Progenitor cell of endocrine pancreas (in vitro differentiated cells): ENCODE measurements at regions not wholly inside any gene's neighbourhood (a gene's known extent, or its start where the extent isn't known, plus 50 kb on each side); places are given as distances from the start of the nearest gene placed in this dataset.

Experiments used
- DNase-seq: peaks from one replicate; pipeline ENCODE4 v3.0.0; 2021; ENCODE audit warnings: low spot score; ENCODE audit not compliant: unreplicated experiment
- H3K27ac Mint-ChIP-seq: 2 replicates; pipeline ENCODE4 v1.8.0; 2021; ENCODE audit warnings: mild to moderate bottlenecking, moderate library complexity, mixed read lengths
- H3K27me3 Mint-ChIP-seq: 2 replicates; pipeline ENCODE4 v1.8.0; 2021; ENCODE audit warnings: mixed read lengths
- H3K36me3 Mint-ChIP-seq: 2 replicates; pipeline ENCODE4 v1.8.0; 2022; ENCODE audit warnings: mixed read lengths; ENCODE audit not compliant: insufficient read depth
- H3K4me1 Mint-ChIP-seq: 2 replicates; pipeline ENCODE4 v1.8.0; 2021; ENCODE audit warnings: low read depth, mixed read lengths
- H3K4me3 Mint-ChIP-seq: 2 replicates; pipeline ENCODE4 v1.8.0; 2021; ENCODE audit warnings: low read depth, mild to moderate bottlenecking, moderate library complexity, mixed read lengths
- H3K9me3 Mint-ChIP-seq: 2 replicates; pipeline ENCODE4 v1.8.0; 2021; ENCODE audit warnings: low read depth, mixed read lengths
- TF ChIP-seq, protein P1 (sequence below): fragments of 200-600 bp; sonication (generic); IDR thresholded peaks from one replicate; pipeline ENCODE4 v1.5.0; 2021; ENCODE audit warnings: antibody characterized with exemption, mild to moderate bottlenecking; ENCODE audit not compliant: unreplicated experiment

DNA sequence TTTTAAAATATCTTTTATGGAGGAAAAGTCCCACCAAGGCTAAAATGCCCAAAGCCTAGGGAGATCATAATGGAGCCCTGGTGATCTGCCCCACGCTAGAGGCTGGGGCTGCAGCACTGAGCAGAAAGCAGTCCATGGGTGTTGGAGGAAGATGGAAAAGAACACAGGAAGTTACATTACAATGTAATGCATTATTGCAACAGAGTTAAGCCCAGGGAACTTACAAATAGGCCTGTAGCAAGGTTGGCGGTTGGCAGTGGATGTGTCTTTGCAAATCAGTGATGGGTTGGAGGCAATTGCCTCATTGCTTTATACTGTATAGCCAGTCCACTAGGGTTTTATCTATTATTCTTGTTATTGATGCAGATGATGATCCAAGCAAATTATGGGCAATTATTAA is 399.9 kb downstream of the NDFIP2 start:
- Mint-ChIP-seq H3K36me3 (peaks cover 2% of the 10 kb centered on the region), H3K4me3 (no peak overlapping the region), H3K9me3 (peaks cover 6% of the 10 kb centered on the region), H3K27ac (no peak overlapping the region), H3K27me3 (no peaks in the 10 kb centered on the region), H3K4me1 (peaks cover 8% of the 10 kb centered on the region)
- TF ChIP-seq, protein P1, sequence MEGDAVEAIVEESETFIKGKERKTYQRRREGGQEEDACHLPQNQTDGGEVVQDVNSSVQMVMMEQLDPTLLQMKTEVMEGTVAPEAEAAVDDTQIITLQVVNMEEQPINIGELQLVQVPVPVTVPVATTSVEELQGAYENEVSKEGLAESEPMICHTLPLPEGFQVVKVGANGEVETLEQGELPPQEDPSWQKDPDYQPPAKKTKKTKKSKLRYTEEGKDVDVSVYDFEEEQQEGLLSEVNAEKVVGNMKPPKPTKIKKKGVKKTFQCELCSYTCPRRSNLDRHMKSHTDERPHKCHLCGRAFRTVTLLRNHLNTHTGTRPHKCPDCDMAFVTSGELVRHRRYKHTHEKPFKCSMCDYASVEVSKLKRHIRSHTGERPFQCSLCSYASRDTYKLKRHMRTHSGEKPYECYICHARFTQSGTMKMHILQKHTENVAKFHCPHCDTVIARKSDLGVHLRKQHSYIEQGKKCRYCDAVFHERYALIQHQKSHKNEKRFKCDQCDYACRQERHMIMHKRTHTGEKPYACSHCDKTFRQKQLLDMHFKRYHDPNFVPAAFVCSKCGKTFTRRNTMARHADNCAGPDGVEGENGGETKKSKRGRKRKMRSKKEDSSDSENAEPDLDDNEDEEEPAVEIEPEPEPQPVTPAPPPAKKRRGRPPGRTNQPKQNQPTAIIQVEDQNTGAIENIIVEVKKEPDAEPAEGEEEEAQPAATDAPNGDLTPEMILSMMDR, result no peak
- no peak for DNase-seq

DNA sequence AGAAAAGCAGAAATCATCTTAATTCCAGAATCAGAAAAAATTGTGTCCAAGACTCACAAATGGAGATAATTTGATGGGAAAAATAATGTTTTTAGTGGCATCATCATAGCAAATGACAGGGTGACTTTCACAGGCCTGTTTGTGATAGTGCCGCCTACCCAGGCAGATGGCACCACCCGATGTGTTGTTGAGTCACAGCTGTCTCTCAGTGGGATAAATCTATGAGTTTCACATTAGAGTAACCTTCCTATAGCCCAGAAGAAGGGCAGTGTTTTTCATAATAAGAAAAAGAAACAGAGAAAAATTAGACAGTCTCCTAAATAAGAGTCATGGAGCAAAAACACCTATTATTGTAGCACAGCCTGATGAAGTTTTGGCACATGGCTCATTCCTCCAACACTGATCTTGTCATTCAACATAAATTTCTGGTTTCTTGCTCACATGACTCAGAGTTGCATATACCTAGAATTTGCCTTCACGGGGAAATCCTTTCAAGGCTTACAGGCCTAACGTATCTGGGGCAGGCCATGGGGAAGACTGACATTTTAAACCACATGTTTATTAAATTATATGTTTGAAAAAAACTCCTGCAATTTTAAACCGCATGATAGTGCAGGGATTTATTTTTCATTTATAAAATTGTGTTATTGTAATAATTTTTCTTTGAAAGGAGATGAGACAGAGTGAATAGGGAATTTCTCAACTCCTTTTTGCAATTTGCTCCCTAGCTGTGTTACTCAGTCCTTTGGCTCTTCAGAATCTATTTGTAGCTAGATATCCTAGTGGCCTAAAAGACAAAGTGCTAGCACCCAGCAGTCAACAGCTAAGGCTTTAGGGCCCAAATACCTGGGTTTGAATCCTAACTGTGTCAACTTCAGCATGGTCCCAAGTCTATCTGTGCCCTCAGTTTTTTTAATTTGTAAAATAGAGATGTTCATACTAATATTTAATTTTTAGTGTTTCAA is 393.7 kb downstream of the NDFIP2 start:
- Mint-ChIP-seq H3K27me3 (no peaks in the 10 kb centered on the region), H3K4me1 (peaks cover 24% of the 10 kb centered on the region)
- no peak for DNase-seq

DNA sequence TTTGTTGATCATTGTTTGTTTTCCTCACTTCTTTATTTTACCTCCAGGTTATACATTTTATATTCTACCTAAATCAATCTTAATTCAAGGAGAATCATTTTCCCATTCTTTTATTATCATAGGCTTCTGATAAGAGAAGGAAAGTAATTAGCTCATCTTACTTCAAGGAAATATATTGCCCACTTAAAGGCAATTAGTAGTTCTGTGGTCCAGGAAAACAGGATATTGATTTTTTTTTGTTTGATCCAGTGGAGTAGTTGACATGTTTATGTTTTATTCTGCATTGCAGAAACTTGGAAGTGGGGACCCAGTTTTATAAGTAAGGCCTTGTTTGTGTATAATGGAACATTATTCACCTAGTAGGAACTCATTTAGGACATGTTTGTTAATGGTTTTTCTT is 390.6 kb downstream of the NDFIP2 start:
- TF ChIP-seq, protein P1, result no peak
- H3K36me3 Mint-ChIP-seq, result peaks cover 1% of the 10 kb centered on the region
- H3K4me3 Mint-ChIP-seq, result no peak overlapping the region
- no peaks in the 10 kb centered on the region for H3K27me3 Mint-ChIP-seq
- DNase-seq, result no peak
- H3K4me1 Mint-ChIP-seq, result peaks cover 32% of the 10 kb centered on the region
- H3K27ac Mint-ChIP-seq, result peak overlapping the region; percentile 3
- H3K9me3 Mint-ChIP-seq, result no peaks in the 10 kb centered on the region

More for the DNA sequence above, 393.7 kb downstream of the NDFIP2 start:
- peaks cover 2% of the 10 kb centered on the region for H3K36me3 Mint-ChIP-seq
- H3K9me3 Mint-ChIP-seq, result peaks cover 3% of the 10 kb centered on the region
- TF ChIP-seq, protein P1, result no peak
- H3K27ac Mint-ChIP-seq, result no peak overlapping the region
- no peak overlapping the region for H3K4me3 Mint-ChIP-seq

DNA sequence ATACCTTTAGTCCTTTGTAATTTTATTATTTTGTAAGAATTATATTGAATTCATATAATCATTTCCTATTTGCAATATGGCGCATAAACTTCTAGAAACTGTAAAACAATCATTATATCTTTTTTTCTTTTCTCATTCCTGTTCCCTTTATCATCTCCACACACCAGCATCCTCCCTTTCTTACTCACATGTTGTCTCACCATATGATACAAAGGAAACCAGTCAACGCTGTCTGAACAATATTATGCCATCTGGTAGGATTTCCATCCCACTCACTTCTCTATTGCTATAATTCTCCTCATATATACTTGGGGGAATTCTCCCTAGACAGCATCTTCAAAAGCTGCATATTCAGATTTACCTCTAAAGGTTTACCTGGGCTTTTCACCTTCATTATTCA is 389.8 kb downstream of the NDFIP2 start:
- Mint-ChIP-seq H3K4me3 (no peak overlapping the region), H3K4me1 (peaks cover 35% of the 10 kb centered on the region), H3K27ac (no peak overlapping the region), H3K9me3 (no peaks in the 10 kb centered on the region), H3K36me3 (no peaks in the 10 kb centered on the region), H3K27me3 (no peaks in the 10 kb centered on the region)
- DNase-seq, result no peak
- TF ChIP-seq, protein P1, result no peak

DNA sequence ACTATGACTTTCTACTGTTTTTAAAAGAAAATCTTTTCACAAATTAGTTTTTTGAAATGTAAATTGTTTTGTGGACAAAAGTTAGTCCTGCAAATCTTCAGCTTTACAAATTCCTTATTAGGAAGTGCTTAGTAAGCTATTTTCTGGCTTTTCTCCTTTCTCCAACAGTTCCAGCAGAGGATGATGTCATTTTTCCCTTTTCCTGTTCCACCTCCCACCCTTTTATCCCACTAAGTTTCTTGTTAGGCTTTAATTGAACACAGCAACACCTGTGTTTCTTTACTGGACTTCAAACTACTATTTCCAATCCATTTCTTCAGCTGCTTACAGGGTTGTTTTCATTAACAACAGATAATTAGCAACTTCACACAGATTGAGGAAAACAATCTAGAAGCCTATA is 389.2 kb downstream of the NDFIP2 start:
- peaks cover 40% of the 10 kb centered on the region for H3K4me1 Mint-ChIP-seq
- H3K27ac Mint-ChIP-seq, result peak overlapping the region; percentile 93
- no peaks in the 10 kb centered on the region for H3K36me3 Mint-ChIP-seq
- TF ChIP-seq, protein P1, result no peak
- H3K27me3 Mint-ChIP-seq, result no peaks in the 10 kb centered on the region
- peak overlapping the region; percentile 14 for H3K4me3 Mint-ChIP-seq
- no peak for DNase-seq
- no peaks in the 10 kb centered on the region for H3K9me3 Mint-ChIP-seq
